ENCODE measurements at regions not wholly inside any gene's neighbourhood (a gene's known extent, or its start where the extent isn't known, plus 50 kb on each side); places are given as distances from the start of the nearest gene placed in this dataset.

DNA sequence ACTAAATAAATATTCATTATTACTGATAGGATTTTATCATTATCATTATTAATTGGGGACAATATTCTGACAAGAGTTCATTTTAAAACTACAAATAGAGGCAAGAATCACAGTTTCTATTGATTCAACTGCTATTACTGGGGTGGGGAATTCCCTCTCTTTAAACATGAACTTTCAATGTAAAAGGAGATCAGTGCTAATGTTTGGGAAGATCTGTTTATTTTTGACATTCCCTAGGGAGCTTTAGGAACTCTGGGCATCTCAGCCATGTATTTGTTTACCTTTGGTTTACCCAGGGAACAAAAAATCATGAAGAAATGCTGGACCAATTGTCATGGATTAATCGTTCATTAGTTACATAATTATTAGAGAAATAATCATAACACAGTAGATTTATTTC, 443.2 kb upstream of the AKR1E2 start:
- Histone ChIP-seq H3K36me3 (no peaks in the 10 kb centered on the region), H3K27ac (no peak overlapping the region), H3K27me3 (no peaks in the 10 kb centered on the region), H3K4me1 (ENCODE audit: control insufficient read depth in 1 of 2, insufficient read depth in 1 of 2, low read depth in 1 of 2, low read length in 1 of 2) (no peaks in the 10 kb centered on the region), H3K9me3 (no peaks in the 10 kb centered on the region), H3K4me3 (ENCODE audit: low read depth in 1 of 2, low read length in 1 of 2) (no peak overlapping the region)
- TF ChIP-seq, protein P1, sequence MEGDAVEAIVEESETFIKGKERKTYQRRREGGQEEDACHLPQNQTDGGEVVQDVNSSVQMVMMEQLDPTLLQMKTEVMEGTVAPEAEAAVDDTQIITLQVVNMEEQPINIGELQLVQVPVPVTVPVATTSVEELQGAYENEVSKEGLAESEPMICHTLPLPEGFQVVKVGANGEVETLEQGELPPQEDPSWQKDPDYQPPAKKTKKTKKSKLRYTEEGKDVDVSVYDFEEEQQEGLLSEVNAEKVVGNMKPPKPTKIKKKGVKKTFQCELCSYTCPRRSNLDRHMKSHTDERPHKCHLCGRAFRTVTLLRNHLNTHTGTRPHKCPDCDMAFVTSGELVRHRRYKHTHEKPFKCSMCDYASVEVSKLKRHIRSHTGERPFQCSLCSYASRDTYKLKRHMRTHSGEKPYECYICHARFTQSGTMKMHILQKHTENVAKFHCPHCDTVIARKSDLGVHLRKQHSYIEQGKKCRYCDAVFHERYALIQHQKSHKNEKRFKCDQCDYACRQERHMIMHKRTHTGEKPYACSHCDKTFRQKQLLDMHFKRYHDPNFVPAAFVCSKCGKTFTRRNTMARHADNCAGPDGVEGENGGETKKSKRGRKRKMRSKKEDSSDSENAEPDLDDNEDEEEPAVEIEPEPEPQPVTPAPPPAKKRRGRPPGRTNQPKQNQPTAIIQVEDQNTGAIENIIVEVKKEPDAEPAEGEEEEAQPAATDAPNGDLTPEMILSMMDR (IDR thresholded peaks at IDR 0.05): no peak

DNA sequence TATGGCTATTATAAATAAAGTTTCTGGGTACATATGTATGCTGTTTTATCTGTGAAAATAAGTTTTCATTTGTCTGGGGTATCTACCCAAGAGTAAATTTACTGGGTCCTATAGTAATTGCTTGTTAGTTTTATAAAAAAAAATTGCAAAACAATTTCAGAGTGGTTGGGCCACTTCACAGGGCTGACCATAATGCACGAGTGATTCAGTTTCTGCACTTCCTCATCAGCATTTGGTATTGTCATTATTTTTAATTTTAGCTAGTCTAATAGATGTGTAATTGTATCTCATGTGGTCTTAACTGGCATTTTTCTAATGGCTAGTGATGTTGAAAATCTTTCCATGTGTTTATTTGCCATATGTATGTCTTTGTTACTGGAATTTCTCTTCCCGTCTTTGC, 452.4 kb upstream of the AKR1E2 start:
- TF ChIP-seq, protein P1 (IDR thresholded peaks at IDR 0.05): no peak
- Histone ChIP-seq H3K4me1 (ENCODE audit: control insufficient read depth in 1 of 2, insufficient read depth in 1 of 2, low read depth in 1 of 2, low read length in 1 of 2) (no peaks in the 10 kb centered on the region), H3K4me3 (ENCODE audit: low read depth in 1 of 2, low read length in 1 of 2) (no peak overlapping the region), H3K9me3 (no peaks in the 10 kb centered on the region), H3K27ac (no peak overlapping the region), H3K27me3 (no peaks in the 10 kb centered on the region), H3K36me3 (no peaks in the 10 kb centered on the region)

DNA sequence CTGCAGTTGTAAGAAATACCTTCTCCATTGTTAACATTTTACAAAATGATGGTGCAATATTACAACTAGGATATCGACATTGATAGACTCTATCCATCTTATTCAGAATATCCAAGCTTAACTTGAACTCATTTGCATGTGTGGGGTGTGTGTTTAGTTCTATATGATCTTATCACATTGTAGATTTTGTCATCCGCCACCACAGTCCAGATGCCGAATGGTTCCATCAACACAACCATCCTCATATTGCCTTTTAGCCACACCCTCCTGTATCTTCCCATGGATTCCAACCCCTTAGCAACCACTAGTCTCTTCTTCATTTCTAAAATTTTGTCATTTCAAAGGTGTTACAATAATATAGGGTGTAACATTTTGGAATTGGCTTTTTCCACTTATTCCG, 452.9 kb upstream of the AKR1E2 start:
- TF ChIP-seq, protein P1 (IDR thresholded peaks at IDR 0.05): no peak
- Histone ChIP-seq H3K27ac (no peak overlapping the region), H3K4me1 (ENCODE audit: control insufficient read depth in 1 of 2, insufficient read depth in 1 of 2, low read depth in 1 of 2, low read length in 1 of 2) (no peaks in the 10 kb centered on the region), H3K9me3 (no peaks in the 10 kb centered on the region), H3K36me3 (no peaks in the 10 kb centered on the region), H3K4me3 (ENCODE audit: low read depth in 1 of 2, low read length in 1 of 2) (no peak overlapping the region), H3K27me3 (no peaks in the 10 kb centered on the region)

DNA sequence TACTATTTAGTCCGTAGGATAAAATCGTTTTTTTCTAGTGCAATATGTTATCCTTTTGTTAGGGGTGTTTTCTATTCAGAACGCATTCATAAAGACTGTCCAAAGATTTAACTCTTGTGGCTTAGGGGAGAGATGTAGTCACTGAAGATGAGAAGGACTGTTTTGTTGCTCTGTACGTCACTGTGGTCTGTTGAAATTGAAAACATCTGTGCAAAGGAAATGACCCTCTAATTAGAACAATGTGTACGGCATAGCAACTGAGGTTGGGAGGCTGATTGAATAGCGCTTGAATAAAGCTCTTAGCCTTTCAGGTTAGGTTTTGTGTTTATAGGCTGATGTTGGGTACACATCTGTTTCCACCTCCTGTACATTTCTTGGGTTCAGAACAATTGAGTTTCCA, 453.4 kb upstream of the AKR1E2 start:
- Histone ChIP-seq H3K27ac (no peak overlapping the region), H3K4me1 (ENCODE audit: control insufficient read depth in 1 of 2, insufficient read depth in 1 of 2, low read depth in 1 of 2, low read length in 1 of 2) (no peaks in the 10 kb centered on the region), H3K4me3 (ENCODE audit: low read depth in 1 of 2, low read length in 1 of 2) (no peak overlapping the region), H3K9me3 (no peaks in the 10 kb centered on the region), H3K27me3 (no peaks in the 10 kb centered on the region), H3K36me3 (no peaks in the 10 kb centered on the region)
- TF ChIP-seq, protein P1 (IDR thresholded peaks at IDR 0.05): no peak

DNA sequence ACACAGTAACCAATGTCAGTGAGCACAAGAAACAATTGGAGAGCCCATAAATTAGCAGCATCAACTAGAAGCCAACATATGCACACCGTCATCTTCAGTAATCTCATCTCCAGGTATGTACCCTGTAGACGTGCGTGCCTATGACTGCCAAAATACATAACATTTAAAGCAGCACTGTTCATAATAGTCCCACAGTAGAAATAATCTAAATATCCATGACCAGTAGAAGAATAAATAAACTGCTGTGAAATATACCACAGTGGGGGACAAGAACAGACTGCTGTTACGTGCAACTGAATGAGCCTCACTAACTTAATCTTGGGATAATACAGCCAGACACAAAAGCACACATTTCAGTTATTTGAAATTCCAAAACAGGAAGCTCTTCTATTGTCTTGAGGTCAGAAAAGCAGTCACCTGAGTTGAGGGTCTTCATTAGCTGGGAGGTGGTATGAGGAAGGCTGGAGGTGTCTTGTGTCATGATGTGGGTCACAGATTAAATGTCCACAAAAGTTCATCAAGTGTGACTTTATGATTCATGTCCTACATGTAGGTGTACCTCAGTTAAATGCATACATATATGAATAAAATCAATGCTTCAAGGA, 454.2 kb upstream of the AKR1E2 start:
- TF ChIP-seq, protein P1 (IDR thresholded peaks at IDR 0.05): no peak
- no peak overlapping the region for H3K27ac ChIP-seq
- H3K4me3 ChIP-seq (ENCODE audit: low read depth in 1 of 2, low read length in 1 of 2): no peak overlapping the region
- no peaks in the 10 kb centered on the region for H3K36me3 ChIP-seq
- H3K4me1 ChIP-seq (ENCODE audit: control insufficient read depth in 1 of 2, insufficient read depth in 1 of 2, low read depth in 1 of 2, low read length in 1 of 2): no peaks in the 10 kb centered on the region
- H3K9me3 ChIP-seq: no peaks in the 10 kb centered on the region
- H3K27me3 ChIP-seq: no peaks in the 10 kb centered on the region

DNA sequence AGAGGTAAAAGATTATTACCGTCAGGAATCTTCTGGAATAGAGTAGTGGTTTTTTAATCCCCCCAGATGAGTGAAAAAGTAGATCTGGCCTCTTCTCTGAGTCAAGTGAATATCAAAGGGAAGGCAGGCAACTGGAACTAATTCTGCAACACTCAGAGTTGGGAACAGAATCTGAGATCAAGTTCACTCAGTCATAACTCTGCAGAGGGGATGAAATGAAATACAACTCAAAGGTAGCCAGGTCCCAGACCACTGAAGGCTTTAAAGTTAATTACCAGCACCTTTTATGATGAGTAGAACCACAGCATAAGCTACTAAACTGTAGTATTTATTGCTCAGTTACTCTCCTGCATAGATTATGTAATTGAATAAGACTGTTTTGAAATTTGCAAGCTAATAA, 455.6 kb upstream of the AKR1E2 start:
- H3K4me3 ChIP-seq (ENCODE audit: low read depth in 1 of 2, low read length in 1 of 2): no peak overlapping the region
- TF ChIP-seq, protein P1 (IDR thresholded peaks at IDR 0.05): no peak
- no peaks in the 10 kb centered on the region for H3K36me3 ChIP-seq
- H3K4me1 ChIP-seq (ENCODE audit: control insufficient read depth in 1 of 2, insufficient read depth in 1 of 2, low read depth in 1 of 2, low read length in 1 of 2): no peaks in the 10 kb centered on the region
- H3K27me3 ChIP-seq: no peaks in the 10 kb centered on the region
- H3K27ac ChIP-seq: no peak overlapping the region
- no peaks in the 10 kb centered on the region for H3K9me3 ChIP-seq

All from neutrophil (primary cell).